ENCODE measurements at regions not wholly inside any gene's neighbourhood (a gene's known extent, or its start where the extent isn't known, plus 50 kb on each side); places are given as distances from the start of the nearest gene placed in this dataset.
"Not testable (repeated sequence)": the region's sequence is repeated elsewhere in the genome, so short reads cannot be mapped to it uniquely, and the experiment has no call there.

DNA sequence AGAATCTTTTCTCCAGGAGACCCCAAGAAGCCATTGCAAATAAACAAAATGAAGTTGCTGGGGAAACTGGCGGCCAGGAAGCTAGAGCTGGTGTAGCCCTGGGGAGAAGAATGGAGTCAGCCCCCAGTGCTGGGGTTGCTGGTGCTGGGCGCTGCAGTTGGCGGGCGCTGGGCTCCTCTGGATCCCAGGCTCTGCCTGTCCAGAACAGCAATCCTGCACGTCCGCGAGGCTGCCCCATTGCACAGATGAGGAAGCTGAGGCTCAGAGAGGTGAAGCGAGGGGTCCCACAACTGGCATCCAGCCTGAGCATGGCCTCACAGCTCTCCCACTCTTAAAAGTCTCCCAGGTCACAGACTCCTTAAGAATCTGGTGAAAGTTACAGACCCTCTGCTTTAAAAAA is 161.1 kb downstream of the OR4M2 start:
- no peak for DNase-seq

DNA sequence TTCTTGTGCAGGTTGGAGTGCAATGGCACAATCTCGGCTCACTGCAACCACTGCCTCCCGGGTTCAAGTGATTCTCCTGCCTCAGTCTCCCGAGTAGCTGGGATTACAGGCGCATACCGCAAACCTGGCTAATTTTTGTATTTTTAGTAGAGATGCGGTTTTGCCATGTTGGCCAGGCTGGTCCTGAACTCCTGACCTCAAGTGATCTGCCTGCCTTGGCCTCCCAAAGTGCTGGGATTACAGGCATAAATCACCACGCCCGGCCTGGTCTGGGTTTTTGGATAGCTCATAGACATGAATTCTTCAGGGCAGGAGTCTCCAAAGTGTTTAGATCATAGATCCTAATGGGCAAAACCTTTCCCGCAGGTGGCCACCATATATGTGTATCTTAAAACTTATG is 162.0 kb downstream of the OR4M2 start:
- DNase-seq: not testable (repeated sequence)

DNA sequence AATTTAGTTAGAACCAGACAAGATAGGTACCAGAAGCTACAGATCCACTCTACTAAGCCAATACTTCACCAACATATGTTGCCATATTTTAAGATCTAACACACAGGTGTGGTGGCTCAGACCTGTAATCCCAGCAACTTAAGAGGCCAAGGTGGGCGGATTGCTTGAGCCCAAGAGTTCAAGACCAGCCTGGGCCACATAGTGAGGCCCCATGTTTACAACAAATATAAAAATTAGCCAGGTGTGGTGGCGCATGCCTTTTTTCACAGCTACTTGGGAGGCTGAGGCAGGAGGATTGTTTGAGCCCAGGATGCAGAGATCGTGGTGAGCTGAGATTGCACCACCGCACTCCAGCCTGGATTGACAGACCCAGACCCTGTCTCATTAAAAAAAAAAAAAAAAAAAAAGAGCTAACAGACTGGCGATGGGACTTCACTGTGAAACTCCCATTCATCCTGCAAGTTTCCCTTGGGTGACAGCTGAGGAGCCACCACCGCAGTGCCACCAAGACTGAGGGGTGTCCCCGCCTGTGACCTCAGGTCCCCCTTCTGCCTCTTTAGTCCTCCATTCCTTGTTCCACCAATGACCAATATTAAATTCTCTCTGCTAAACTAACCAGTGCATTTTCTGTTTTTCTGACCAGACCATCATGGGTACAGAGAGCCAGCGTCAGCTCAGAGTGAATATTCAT is 163.3 kb downstream of the OR4M2 start:
- DNase-seq: no peak

DNA sequence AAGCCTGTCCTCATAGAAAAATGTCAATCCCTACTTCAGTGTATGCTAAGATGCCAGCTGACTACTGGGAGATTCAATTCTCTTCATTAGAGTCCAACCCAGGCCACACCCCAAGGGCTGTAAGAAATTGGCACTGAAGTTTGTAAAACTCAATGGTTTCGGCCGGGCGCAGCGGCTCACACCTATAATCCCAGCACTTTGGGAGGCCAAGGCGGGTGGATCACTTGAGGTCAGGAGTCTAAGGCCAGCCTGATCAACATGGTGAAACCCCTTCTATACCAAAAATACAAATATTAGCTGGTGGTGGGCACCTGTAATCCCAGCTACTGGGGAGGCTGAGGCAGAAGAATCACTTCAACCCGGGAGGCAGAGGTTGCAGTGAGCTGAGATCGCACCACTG is 169.2 kb downstream of the OR4M2 start:
- not testable (repeated sequence) for DNase-seq

DNA sequence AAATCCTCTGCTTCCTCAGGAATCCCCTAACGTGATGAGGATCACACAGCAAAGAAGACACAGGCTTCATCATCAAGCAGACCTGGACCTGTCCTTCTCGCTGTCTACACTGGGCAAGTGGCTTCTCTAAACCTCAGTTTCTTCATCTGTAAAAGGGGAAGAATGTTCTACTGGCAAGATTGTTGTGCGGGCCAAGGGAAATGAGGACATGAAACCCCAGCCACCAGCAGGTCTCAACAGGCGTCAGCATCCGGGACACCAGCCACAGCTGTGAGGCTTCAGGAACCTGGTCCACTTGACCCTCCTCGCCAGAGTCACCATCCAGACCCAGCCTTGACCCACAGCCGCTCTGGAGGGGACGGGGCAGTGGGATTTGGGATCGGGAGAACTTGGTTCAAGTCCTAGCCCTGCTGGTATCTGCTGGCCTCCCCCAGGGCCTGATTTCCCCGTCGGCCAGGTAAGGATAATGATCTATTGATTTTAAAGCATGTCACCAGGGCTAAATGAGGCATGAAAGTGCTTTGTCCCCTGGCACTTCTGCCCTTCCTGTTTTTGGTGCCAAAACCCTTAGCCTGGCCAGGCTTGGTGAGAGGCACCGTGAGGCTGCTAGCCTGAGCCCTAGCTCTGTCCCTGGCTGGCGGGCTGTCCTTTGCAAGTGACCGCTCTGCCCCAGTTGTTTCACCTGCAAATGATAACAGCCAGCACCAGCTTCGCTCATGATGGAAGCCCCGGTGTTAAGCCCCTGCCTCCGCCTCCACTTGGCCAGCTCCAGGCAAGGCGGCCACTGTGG is 170.4 kb downstream of the OR4M2 start:
- not testable (repeated sequence) for DNase-seq

DNA sequence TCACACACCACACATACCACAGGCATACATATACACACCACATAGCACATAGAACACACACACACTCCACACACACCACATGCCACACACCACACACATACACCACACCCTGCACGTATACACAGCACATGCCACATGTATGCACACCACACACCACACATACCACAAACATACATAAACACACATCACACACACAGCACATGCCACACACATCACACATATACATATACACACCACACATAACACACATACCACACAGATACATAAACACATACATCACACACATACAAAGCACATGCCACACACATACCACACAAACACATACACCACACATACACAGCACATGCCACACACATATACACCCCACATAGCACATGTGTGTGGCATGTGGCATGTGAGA is 171.1 kb downstream of the OR4M2 start:
- DNase-seq: no peak

DNA sequence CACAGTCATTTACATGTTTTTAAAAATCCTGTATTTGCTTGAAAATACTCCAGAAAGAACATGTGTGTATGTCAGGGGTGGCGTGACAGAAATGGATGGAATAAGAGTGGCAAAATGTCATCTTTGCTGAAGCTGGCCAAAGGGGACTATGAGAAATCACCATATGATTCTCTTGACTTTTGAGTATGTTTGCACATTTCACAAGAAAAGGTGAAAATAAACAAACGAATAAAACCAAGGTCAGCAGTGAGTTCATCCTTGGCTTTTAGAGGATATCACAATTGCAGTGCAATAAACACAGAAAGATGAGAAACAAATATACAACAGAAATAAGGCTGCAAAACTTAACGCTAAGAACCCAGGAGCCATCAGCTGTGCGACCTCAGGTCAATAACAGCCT is 171.7 kb downstream of the OR4M2 start:
- DNase-seq: not testable (repeated sequence)

DNA sequence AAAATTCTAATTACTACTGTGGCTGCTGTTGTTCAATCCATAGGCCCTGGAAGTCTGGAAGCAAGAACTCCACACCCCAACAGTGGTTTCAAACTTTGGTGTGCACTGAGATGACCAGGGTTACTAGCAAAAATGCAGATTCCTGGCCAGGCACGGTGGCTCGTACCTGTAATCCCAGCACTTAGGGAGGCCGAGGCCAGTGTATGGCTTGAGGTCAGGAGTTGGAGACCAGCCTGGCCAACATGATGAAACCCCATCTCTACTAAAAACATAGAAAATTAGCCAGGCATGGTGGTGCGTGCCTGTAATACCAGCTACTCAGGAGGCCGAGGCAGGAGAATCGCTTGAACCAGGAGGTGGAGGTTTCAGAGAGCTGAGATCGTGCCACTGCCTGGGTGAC is 172.2 kb downstream of the OR4M2 start:
- not testable (repeated sequence) for DNase-seq

DNA sequence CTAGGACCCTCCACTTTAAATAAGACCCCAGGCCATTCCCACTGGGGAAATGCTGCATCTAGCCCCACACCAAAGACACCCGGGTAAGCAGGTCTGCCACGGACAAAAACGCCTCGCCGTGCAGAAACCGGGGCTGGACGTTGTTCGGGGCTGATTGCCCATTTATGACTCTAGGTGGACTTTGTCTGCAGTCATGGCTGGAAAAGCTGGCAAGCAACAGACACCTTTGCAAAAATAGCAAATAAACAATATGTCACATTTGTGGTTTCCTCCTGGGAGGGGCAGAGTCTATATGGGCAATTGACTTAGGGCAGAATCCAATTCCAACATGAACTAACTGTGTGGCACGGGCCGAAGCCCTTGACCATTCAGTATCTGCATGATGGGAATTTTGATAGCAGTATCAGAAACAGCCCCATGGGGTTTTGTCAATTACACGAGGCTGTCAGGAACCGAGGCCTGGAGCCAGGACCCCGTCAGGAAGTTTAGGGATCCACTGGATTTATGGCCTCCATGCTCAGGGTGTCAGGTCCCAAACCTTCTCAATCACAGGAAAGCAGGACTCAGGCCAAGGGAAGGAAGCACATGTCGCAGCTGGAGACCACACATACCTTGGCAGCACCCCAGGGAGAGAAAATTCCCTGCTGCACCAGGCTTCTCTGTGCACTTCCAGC is 172.8 kb downstream of the OR4M2 start:
- not testable (repeated sequence) for DNase-seq

DNA sequence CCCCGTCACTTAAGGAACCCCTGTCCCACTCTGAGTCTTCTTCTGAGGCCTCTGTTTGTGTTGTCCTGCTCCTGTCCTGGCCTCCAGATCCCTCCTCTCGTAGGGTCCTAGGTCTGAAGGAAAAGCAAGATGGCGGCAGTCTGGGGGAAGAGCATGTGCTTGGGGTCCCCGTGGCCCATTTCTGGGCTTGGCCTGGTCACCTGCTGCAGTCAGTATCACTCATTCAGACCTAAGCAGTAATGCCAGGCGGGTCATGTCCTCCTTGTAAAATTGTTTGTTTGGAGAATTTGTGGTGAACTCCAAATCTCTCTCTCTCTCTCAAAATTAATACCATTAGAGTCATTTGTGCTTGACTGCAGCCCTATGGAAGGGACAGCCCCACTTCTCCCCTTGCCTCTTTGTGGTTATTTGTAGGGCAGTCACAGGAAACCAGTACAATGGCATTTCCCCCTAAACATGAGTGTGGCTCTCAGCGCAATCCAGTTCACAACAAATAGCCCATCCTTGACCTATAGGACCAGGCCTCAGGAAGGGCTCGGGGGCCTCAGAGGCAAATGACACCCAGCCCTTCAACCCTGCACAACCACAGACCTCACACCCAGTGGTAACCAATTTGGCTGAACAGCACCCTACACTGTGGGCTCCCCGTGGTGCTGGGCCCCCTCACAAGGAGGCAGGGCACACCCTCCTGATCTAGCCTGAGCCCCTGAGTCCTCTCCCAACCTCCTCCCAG is 173.5 kb downstream of the OR4M2 start:
- DNase-seq: peak; percentile 26 to 58

DNA sequence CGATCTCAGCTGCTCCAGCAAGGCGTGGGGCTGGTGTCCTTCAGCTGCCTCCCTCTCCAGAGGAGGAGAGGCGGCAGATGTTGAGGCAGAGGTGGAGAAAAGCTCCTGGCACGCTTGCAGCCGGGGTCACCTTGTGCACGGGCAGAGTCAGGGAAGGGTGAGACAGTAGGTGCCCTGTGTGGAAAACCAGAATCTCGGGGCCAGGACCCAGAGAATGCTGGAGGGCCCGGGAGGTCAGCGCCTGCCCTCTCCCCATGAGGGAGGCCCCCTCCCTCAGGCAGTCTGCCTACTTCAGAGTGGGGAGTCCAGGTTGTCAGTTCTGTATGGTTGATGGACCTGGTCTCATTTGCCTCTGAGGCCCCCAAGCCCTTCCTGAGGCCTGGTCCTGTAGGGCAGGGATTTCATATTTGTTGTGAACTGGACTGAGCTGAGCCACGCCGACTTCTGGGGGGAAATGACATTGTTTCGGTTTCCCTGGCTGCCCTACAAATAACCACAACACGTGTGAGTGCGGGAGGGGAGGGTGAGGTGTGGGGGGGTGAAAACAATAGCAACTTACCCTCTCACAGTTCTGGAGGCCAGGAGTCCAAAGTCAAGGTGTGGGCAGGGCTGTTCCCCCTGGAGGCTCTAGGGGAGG is 174.2 kb downstream of the OR4M2 start:
- peak in 1 of 2 donors; percentile 39 for DNase-seq

DNA sequence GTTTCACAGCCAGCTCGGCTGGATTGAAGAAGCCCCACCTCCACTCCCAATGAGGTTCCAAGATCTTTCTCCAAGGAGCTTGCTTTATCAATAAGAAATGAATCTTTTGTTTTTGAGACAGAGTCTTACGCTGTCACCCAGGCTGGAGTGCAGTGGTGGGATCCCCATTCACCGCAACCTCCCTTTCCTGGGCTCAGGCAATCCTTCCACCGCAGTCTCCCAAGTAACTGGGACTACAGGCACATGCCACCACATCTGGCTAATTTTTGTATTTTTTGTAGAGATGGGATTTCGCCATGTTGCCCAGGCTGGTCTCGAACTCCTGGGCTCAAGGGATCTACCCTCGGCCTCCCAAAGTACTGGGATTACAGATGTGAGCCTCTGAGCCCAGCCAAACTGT is 175.3 kb downstream of the OR4M2 start:
- not testable (repeated sequence) for DNase-seq

DNA sequence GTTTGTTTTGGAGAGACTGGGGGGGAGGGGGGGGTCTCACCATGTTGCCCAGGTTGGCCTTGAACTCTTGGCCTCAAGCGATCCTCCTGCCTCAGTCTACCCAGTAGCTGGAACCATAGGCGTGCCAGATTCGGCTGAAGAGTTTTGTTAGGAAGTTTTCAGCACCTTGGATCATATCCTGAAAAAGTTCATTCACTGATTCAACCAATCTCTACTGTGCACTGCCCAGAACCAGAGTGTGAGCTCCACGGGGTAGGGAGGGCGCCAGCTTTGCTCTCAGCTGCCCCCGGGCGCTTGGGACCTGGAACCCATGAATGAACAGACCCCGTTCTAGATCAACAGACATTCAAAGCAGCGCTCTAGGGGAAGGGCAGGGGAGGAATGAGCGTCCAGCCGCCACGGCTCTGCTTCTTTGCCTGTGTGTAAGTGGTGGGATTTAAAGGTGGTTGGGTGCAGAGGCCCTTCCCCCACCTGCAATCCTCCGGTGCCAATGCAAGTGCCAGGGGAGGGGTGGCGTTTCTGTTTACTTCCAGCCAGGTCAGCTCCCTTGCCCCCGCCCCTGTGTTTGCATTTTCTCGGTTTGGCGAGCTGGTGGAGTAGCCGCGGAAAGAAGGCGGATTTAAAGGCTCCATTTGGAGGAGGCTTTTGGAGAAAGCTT is 176.2 kb downstream of the OR4M2 start:
- not testable (repeated sequence) for DNase-seq

DNA sequence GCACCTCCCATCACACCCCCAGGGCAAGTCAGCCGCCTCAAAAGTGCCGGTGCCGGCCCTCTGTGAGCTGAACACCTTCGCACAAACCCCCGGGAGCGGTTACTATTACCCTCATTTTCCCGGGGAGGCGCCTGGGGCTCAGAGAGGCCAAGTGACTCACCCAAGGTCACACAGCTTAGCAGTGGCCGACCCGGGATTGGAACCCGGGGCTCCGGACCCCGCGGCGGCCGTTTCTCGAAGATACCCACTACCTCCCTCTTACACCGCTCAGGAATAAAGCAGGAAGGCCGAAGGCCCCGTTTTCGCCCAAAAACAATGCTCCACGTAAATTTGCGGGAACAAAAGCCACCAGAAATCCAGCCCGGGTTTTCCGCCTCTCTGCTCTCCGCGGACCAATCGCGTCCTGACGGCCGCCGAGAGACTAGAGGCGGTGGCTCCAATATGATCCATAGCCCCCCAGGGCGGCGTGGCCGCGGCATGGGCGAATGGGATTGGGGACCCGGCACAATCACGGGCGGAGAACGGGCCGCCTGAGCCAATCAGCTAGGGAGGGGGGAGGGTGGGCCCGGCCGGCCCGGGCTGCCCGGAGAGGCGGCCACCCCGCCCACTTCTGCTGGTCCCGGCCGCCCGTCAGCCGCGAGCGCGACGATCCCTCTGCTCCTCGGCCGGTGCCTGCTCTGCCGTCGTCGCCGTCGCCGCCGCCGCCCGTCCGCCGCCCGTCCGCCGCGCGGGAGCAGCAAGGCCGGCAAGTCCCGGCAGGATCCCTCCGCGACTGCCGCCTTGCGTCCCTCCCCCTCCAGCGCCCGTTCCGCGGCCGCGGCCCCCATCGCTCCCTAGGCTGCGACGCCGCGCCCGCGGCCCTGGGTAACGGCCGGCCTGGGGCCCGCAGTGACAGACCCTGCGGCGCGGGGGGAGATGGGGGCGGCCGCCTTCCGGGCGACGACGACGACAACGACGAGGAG is 177.0 kb downstream of the OR4M2 start:
- no peak for DNase-seq

DNA sequence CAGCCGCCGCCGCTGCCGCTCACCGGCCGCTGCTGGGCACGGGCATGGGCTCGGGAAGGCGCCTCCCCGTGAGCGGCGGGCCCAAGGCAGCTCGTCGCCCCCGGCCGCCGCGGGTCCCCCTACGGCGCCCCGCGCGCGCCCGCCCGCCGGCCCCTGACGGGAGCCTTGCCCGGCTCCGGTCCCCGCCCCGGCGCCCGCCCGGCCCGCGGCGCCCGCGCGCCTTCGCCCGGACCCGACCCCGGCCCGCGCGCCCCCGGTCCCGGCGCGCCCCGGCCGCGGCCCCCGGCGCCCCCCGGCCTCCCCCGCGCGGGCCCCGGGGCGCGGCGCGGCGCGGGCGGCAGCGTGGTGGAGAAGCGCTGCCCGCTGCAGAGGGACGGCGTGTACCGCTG is 177.7 kb downstream of the OR4M2 start:
- no peak for DNase-seq

DNA sequence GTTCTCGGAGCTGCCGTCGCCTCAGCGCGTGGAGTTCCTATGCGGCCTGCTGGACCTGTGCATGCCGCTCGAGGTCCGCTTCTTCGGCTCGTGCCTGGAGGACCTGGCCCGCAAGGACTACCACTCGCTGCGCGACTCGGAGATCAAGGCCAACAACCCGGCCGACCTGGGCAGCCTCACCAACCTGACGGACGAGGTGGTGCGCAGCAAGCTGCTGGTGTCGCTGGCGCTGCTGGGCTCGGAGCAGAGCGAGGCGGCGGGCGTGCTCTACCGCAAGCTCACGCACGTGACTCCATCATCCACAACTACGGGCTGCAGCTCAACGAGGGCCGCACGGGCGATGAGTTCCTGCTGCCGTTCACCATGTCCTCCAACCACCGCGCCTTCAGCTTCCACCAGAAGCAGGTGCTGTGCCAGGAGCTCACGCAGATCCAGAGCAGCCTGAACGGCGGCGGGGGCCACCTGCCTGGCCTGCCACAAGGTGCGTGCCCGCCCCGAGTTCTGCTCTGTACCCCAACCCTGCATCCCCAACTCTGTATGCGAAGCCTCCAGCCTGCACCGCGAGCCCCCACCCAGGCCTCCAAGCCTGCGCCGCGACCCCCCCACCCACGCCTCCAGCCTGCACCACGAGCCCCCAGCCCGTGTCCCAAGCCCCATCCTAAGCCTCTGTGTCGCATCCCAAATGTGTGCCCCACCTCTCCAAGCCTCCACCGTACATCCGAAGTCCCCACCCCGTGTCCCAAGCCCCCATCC is 178.2 kb downstream of the OR4M2 start:
- no peak for DNase-seq

DNA sequence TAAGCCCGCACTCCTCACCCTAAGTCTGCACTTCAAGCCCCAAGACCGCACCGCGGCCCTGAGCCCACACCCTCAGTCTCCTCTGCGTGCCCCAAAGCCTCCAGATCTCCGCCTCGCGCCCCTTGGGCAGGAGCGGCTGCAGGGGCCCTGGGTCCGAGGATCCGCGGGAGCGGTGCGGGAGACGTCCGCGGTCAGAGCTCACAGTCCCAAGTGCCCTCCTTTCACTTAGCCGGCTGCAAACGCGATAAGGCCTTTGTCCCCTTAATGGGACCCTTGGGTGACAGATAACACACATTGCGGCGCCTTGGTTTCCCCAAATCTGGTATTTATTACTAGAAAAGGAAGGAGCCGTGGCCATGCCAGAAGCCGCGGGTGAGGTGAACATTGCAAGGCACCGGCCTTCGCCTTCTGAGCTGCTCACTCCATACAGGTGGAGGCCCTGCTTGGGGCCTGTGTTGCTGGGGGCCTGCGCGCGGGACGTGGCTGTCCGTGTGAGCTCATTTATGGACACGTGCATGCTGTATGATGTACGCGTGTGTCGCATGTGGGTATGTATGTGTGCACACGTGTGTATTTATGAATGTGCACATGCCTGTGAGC is 178.9 kb downstream of the OR4M2 start:
- not testable (repeated sequence) for DNase-seq

DNA sequence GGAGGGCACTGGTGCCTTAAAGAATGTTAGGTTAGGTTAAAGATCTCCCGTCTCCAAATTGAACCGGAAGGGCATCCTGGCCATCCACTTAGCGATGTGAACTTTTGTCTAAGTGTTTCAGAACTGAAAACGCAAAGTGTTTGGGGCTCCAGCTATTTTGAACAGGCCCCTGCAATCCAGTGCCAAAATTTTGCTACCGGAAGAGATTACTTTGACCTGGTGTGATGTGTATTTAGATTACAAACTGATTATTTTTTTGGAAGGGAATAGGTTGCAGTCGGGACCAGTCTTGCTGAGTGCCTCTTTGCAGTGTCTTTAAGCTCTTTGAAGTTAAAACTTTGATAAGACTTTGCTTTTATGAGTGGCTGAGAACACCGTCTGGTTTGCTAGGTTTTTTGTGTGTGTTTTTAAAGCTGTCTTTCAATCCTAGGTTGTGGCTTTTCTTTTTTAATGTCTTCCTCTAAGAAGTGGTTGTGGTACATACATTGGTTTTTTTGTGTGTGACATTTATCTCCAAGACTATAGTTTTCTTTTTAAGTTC is 179.6 kb downstream of the OR4M2 start:
- no peak for DNase-seq

DNA sequence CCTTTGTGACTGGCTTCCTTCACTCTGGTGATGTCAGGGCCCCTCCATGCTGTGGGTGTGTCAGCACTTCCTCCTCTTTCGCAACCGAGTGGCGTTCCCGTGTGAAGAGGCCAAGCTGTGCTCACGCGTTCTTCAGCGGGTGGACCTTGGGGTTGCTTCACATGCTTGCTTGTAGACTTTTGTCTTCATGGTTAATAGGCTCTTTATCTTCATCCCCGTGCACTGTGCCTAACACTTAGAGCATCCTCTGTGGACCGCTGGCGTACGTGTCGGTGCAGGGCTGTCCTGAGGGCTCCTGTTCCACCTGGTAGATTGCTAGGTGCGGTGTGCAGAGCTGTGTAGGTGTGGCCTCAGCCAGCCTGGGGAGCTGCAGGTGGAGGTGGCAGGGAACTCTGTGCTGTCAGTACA is 182.3 kb downstream of the OR4M2 start:
- peak; percentile 31 to 82 for DNase-seq
